ENCODE measurements at regions not wholly inside any gene's neighbourhood (a gene's known extent, or its start where the extent isn't known, plus 50 kb on each side); places are given as distances from the start of the nearest gene placed in this dataset.
"Not testable (repeated sequence)": the region's sequence is repeated elsewhere in the genome, so short reads cannot be mapped to it uniquely, and the experiment has no call there.

DNA sequence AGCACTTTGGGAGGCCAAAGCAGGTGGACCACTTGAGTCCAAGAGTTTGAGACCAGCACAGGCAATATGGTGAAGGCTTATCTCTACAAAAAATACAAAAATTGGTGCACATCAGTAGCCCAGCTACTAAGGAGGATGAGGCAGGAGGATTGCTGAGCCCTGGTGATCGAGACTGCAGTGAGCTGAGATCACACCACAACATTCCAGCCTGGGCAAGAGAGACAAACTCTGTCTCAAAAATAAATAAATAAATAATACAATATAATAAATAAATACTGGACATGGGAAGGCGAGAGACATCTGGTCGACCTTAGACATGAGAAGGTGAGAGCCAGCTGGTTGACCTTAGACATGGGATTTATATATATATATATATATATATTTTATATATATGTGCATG lies 119.8 kb upstream of the SLC38A4 start:
- DNase-seq (ENCODE audit: low spot score): no peak

DNA sequence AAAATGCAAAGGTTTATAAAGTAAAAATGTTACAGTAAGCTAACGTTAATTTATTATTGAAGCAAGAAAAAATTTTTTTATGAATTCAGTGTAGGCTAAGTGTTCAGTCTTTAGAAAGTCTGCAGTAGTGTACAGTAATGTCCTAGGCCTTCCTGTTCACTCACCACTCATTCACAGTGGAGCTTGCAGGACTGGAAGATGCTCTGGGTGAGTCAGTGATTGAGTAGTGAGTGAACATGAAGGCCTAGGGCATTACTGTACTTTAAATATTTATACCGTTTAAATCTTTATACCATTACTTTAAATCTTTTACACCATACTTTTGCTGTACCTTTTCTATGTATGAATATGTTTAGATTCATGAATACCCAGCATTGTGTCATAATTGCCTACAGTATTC lies 120.3 kb upstream of the SLC38A4 start:
- DNase-seq (ENCODE audit: low spot score): no peak

DNA sequence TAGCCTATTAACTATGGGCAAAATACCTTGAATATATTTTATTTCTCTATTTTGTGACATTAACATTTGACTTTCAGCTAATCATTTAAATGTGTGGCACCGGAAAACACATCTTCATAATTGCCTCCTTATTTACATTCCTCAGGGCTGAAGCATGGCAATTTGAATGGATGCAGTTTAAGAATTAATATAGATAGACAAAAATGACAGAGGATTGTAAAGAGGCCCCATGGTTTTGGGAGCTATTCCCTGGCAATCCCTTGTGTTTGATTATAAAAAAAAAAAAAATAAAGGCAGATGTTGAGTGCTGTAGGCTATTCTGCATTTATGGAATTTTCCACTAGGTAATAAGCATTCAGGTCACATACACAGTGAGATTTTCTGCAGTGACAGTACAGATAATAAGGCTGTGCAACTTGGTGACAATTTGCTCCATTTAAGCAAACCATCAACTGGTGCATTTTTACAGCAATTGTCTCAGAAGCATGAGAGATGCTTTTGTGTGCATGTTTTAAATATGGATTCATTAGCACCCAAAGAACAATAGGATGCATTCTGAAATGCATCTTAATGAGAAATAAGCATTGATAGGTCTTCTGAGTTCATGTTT lies 123.2 kb upstream of the SLC38A4 start:
- DNase-seq (ENCODE audit: low spot score): no peak

DNA sequence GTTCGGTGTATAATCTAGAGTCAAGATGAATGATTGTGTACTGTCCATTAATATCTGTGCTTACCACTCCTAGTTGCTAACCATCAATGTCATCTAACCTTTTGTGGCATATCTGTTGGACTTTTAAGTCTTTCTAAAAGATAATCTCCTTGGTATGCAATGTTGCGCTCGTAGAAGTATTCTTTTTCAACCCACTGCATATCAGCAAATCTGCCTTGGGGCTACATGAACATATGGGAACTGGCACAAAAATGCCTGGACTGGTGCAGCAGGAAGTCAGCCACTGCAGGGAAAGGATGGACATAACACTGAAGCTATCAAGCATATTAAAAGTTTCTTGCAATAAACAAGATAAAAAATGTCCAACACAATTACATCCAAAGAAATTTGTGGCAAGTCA lies 124.3 kb upstream of the SLC38A4 start:
- no peak for DNase-seq (ENCODE audit: low spot score)

DNA sequence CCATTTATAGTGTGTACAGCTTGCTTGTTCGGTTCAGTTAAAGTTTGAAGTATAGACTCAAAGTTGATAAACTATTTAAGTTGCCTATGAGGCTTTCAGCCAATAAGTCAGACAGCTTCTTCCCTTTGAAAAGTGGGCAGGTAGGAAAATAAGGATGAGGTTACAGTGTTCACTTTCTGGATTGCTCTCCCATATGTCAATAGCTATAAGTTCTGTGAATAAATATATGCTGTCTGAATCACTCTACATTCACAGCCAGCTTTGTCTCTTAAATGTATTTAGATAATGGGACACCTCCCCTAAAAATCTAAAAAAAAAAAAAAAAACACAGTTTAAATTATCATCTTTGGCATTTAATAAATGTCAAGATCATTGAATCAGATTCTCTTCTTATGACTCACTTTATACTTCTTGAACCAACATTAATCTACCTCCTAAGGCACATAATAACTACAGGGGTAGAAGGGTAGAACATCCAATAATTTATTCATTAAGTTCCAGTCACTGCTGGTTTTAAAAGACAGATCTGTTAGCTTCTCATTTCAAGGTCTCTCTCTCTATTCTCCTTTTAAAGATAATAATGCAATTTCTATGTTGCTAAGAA lies 126.4 kb upstream of the PCED1B start:
- no peak for DNase-seq (ENCODE audit: low spot score)

DNA sequence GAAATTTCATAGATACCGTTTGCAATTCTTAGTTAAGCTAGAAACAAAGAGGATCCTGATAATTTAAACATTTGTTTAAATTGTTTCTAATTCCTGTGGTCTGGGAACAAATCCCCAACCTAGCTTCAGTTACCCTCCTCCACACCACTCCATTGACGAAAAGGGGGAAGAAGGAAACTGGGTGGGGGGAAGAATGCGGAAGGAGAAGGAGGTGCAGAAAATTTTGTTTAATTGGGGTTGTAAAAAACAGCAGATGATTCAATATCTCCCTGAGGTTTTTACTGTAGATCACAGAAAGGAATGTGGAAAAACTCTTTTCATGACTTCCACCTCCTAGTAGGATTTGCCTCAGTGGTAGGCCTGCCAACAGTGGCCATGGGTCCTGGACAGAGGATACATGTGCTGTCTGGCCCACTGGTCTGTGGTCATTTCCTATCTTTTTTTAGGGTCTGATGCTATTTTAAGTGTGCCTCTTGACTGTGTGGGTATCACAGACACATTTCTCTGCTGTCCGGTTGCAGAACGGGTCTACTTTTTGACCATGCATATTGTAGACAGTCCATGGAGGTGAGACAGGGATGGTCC lies 122.9 kb upstream of the PCED1B start:
- DNase-seq (ENCODE audit: low spot score): no peak

DNA sequence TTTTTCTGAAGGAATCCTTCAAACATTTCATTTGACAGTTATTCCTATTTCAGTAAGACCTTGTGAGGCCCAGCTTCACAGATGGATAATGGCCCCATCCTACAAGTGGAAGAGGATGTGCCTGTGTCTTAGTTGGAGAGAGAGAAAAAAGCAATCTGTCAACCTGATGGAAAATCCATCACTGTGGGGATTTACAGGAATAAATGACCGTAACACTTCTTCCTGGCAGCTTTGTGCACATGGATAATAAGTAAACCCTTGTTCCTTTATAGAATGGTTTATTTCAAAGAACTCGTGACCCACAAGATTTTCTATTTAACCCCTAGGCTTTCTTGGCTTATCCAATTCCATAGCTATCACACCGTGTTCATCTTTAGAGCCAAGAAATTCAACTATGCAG lies 121.4 kb upstream of the PCED1B start:
- no peak for DNase-seq (ENCODE audit: low spot score)

DNA sequence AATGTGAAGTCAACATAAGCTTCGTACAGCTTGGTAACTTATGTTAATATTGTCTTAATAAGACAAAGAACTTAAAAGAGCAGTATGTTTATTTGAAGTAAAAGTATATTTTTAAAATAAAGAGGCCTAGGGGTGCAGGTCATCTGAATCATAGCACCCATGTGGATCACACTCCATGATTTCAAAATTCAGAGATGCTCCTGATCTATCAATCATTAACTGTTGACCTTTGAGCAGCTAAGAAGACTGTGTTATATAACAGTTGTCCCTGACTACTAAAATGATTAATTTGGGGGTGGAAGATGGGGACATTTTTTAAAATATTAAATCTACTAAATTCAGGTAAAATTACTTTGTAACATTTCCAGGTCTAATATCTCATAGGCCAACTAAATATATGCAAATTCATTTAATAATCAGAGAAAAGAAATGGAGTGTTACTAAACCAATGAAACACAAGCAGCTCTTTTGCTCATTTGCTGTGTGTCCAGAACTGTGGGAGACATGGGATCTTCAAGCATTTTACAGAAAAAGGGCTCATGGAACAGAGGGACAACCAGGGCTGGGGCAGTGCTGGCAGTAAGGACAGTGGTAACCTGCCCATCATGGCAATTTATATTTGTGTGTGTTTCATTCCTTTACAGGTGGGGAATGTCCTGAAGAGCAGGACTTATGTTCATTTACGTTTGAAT lies 120.7 kb upstream of the PCED1B start:
- no peak for DNase-seq (ENCODE audit: low spot score)

DNA sequence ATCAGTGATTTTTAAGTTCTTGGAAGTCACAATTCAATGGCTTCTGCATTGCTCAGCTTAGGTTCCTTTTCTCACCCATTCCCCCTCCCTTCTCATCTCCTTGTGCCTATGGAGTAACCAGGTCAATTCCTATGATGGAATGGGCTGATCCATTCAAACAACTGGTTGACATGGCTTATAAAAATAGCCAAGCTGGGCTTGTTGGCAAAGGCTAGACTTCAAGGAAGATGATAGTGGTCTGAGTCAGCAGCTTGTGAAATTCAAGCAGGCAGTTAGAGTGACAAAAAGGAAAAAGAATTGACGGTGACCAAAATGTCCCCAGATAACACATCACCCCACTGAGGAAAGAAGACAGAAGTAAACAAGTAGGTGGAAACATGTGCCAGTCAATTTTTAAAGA lies 119.9 kb upstream of the PCED1B start:
- DNase-seq (ENCODE audit: low spot score): no peak

DNA sequence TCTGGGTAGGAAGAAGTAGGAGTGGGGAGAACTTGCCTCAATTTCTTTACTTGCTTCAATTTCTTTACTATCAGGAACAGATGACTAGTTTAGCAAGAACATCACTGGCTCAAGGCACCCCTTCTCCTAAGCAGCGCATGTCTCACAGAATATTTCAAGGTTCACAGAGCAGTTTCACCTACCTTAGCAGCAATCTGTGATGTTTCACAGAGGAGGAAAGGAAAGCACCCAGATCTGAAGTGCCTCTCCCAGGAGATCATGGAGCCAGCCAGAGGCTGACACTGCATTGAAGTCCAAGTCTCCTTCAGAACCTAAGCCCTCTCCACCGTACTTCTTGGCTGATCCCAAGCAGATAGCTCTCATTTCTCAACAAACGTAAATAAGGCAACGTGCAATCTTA lies 118.7 kb upstream of the PCED1B start:
- DNase-seq (ENCODE audit: low spot score): no peak

DNA sequence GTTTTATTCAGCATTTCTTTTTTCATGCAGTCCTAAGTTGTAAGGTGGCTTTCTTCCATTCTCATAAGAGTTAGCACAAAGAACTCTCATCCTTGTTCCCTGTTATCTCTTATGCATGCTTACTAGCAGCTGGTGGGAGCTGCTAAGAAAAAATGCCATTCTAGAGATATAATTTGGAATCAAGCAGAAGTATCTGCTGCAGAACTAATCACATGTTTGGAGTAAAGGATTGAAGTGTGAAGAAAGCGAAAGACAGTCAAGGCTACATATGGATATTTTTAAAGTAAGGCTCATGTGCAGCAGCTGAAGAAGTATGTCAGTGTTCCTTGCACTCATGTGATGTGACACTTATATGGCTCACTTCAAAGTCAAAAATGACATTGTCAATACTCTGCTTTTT lies 116.2 kb upstream of the PCED1B start:
- DNase-seq (ENCODE audit: low spot score): no peak

DNA sequence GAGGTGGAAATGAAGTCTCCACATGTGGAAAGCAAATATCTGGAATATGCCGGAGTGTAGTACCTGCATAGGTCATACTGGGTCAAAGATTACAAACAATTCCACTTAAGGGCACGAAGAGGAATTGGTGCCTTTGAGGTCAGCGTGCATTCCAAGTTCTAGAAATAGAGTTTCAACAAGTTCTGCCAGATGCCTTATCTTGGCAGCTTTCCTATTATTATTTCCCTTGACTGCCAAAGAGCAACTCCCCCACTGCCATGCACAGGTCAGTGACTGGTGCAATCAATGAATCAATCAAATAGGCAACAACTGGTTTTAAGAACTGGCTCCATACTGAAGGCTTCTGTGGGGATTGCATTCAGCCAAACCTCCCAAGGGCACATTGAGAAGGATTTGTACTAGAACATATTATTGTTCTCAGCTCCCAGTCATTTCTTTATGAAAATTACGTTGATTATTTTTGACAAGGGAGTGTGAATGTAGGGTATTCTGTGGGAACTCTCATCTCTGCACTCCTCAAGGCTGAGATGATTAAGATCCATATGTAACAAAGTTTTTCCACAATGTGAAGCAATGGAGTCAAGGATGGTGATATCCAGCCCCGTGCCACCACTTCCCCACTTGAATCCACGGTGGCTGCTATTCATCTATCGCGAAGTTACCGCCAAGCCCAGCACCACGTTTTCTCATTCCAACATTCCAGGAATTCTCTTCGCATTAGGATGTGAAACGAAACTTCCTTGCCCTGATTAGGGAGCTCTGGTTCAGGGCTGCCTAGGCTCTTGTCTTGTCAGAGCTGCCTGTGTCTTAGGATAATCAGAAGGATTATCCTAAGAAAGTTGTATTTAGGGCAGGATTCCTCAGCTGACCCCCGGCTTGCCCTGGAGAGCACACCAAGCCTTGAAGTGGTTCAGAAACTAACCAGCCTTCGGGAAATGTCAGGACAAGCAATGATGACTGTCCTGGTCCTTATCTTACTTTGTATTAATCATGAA lies 115.1 kb upstream of the PCED1B start:
- peak; percentile 81 for DNase-seq (ENCODE audit: low spot score)

DNA sequence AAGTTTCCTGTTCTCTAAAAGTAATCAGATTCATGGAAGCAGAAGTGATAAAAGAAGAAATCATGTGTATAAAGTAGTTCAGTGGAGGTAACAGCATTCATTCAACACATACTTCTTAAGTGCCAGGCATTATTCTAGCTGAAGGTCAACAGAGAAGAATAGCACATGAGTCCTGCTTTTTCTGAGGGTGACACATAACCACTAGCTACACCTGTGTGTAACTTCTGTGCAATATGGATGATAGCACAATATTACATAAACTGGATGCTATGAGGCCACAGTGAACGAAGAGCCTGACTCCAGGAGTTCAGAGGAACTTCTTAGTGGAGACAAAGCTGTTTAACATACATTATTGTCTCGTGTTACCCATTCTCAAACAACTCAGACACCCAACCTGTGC lies 114.3 kb upstream of the PCED1B start:
- no peak for DNase-seq (ENCODE audit: low spot score)

DNA sequence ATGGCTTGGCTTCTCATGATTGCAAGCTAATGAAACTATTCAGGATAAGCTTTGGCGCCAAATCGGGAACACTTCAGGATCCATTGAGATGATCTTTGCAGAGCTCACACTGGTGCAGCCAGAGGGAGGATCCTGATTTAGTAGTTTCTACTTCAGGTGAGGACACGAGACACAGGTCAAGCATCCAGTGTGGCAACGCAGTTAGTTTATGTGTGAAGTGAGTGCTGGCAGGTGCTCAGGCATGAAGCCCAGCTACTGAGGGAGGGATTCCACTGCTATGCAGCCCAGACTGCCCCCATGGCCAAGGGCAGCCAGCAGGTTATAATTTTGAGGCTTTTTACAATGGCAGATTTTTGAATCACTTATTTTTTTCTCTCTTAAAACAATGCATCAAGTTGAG lies 113.5 kb upstream of the PCED1B start:
- DNase-seq (ENCODE audit: low spot score): peak; percentile 47

DNA sequence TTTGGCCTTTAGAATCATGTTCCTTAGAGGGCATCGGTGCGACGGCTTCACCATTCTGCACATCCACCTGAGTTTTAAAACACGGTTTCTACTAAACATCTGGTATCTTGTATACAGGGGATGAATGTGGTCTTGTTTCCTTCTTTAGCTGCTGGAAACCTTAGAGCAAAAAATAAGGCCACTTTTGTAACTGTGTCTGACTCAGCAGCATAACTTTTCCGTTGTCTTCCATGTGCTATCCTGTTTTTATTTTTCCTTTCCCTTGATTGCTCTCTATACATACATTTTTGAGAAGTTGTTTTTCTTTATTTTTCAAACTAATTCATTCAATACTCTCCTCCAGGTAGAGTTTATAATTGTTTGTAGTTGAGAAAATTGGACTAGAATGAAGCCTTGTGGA lies 108.8 kb upstream of the PCED1B start:
- no peak for DNase-seq (ENCODE audit: low spot score)

DNA sequence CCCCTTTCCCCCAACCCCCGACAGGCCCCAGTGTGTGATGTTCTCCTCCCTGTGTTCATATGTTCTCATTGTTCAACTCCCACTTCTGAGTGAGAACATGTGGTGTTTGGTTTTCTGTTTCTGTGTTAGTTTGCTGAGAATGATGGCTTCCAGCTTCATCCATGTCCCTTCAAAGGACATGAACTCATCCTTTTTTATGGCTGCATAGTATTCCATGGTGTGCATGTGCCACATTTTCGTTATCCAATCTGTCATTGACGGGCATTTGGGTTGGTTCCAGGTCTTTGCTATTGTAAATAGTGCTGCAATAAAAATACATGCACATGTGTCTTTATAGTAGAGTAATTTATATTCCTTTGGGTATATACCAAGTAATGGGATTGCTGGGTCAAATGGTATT lies 105.5 kb upstream of the PCED1B start:
- DNase-seq (ENCODE audit: low spot score): not testable (repeated sequence)

DNA sequence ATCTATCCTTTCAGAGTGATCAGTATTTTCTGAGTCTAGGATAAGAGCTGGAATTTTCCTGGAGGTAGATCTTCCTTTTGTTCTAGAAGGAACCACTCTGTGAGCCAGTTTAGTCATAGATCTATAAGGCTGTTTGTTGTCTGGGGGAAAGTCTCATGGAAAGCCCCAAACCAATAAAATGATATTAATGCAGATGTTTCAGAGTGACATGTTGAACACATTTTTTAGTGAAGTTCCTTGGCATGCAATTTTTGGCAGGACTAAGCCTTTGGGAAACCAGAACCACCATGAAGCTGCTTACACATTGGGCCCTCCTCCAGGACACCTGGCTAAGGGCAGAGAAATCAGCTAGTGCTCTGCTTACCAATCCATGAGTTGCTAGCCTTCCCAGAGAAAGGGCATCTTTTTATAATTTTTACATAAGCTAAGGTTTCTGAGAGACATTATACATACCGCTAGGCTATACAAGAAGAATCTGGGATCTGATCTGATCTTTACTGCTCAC lies 101.5 kb upstream of the PCED1B start:
- DNase-seq (ENCODE audit: low spot score): no peak

DNA sequence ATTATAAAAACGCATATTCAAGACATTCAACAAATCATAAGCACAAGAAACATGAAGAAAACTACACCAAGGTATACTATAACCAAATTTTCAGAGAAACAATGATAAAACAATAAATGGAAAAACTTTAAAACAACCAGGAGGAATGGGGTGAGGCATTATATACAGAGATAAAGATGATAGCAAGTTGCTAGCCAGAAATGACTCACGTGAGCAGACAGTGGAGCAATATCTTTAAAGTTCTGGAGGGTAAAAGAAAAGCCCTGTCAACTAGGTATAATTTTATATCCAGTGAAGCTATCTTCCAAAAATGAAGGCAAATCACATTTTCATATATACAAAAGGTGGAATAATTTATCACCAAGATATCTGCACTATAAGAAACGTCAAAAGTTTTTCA lies 97.8 kb upstream of the PCED1B start:
- DNase-seq (ENCODE audit: low spot score): no peak

DNA sequence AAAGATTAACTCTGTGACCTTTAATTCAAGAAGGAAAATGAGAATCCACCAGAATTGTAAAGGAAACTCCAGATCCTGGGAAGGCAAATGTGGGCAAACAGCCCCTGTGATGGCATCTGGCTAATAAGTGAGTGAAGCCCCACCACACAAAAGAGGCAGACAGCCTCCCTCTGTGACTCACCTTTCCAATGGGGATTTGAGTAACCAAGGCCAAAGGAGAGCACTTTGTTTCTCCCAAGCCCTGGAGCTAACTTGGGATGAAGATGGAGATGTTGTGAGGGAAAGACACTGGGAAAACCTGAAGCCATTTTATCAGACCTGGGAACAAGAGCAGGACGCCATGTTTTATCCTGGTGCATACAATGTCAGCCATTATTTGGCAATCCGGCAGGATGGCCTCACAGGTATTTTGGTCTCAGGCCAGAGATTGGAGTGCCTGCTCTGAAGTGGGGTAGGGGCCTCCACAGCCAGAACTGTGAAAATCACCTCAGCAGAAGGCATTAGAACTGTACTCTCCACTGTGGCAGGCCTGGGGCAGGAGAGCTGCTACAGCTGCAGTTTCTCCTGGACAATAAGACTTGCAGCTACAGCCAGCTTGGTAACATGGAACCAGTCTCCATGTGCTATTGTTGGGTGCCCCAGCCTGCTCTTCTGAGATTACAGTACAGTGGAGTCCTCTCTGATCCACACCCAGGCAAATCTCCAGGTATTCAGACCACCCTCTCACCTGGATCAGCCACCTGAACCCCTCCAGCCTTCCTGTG lies 96.6 kb upstream of the PCED1B start:
- no peak for DNase-seq (ENCODE audit: low spot score)

DNA sequence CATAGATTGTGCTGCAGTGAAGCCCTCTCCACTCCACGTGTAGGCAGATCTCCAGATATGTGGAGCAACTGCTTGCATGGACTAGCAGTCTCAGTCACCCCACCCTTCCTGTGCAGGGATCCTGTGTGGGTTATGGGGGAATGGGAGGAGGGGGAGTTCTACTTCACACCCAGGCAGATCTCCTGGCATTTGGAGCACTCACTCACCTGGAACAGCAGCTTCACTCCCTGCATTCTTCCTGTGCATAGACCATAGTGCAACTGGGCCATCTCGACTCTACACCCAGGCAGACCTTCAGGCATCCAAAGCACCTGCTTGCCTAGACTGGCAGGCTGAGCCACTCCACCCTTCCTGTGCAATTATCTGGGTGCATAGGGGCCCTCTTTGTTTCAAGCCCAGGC lies 96.0 kb upstream of the PCED1B start:
- DNase-seq (ENCODE audit: low spot score): no peak
